ENCODE measurements at regions not wholly inside any gene's neighbourhood (a gene's known extent, or its start where the extent isn't known, plus 50 kb on each side); places are given as distances from the start of the nearest gene placed in this dataset.

DNA sequence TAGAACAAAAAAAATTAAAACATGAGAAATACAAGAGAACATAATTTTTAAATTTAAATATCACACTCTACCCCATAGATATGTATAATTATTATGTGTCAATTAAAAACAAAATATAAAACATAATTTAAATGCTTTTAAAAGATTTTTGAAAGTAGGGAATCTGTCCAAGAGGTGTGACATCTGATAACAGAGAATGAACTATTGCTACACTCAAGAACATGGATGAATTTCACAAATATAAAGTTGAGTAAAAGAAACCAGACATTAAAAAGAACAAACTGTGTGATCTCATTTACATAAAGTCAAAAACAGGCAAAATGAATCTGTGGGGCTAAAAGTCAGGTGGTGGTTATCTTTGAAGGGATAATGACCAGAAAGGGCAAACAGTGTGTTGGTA, 106.5 kb upstream of the COL21A1 start:
- TF ChIP-seq, protein P1, sequence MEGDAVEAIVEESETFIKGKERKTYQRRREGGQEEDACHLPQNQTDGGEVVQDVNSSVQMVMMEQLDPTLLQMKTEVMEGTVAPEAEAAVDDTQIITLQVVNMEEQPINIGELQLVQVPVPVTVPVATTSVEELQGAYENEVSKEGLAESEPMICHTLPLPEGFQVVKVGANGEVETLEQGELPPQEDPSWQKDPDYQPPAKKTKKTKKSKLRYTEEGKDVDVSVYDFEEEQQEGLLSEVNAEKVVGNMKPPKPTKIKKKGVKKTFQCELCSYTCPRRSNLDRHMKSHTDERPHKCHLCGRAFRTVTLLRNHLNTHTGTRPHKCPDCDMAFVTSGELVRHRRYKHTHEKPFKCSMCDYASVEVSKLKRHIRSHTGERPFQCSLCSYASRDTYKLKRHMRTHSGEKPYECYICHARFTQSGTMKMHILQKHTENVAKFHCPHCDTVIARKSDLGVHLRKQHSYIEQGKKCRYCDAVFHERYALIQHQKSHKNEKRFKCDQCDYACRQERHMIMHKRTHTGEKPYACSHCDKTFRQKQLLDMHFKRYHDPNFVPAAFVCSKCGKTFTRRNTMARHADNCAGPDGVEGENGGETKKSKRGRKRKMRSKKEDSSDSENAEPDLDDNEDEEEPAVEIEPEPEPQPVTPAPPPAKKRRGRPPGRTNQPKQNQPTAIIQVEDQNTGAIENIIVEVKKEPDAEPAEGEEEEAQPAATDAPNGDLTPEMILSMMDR (CRISPR knock-in tag; IDR thresholded peaks at IDR 0.05) = no peak
- TF ChIP-seq POLR2A (IDR thresholded peaks at IDR 0.05; ENCODE audit: insufficient read depth in 1 of 2, low read depth in 2 of 2, low read length in 2 of 2) (no peak), SCMH1 (CRISPR knock-in tag; IDR thresholded peaks at IDR 0.05; ENCODE audit: borderline replicate concordance) (no peak), SOX13 (IDR thresholded peaks at IDR 0.05) (no peak), SOX13 (CRISPR knock-in tag; conservative IDR thresholded peaks at IDR 0.05 in 1 of 2, IDR thresholded peaks at IDR 0.05 in 1 of 2) (no peak)
- TF ChIP-seq, protein P2, sequence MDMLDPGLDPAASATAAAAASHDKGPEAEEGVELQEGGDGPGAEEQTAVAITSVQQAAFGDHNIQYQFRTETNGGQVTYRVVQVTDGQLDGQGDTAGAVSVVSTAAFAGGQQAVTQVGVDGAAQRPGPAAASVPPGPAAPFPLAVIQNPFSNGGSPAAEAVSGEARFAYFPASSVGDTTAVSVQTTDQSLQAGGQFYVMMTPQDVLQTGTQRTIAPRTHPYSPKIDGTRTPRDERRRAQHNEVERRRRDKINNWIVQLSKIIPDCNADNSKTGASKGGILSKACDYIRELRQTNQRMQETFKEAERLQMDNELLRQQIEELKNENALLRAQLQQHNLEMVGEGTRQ (IDR thresholded peaks at IDR 0.05; ENCODE audit: low read depth, low read length) = no peak
- TF ChIP-seq, protein P2 (CRISPR knock-in tag; IDR thresholded peaks at IDR 0.05; ENCODE audit: borderline replicate concordance) = no peak

Data from HepG2 (cell line).